Upper lobe of left lung (tissue), 6 donors: ENCODE measurements at regions not wholly inside any gene's neighbourhood (a gene's known extent, or its start where the extent isn't known, plus 50 kb on each side); places are given as distances from the start of the nearest gene placed in this dataset.

Experiments used
- ATAC-seq, 2 donors: fragments of 200-7000 bp; cut with Tn5 transposase; one replicate each; pipeline ENCODE4 v1.9.1; 2022; ENCODE audit warnings: mild to moderate bottlenecking in 2 of 2, moderate library complexity in 2 of 2; ENCODE audit not compliant: low FRiP score in 2 of 2
- DNase-seq, 2 donors: peaks; one replicate each; pipeline ENCODE4 v3.0.0-alpha.2; 2019 to 2020
- H3K27ac ChIP-seq, 4 donors: fragments of 200-600 bp; sonication (generic); one replicate each; pipeline ENCODE4 v1.5.1; 2016 to 2019
- H3K27me3 ChIP-seq, 4 donors: fragments of 200-600 bp; sonication (generic); one replicate each; pipeline ENCODE4 v1.5.1; 2017 to 2019
- H3K36me3 ChIP-seq, 4 donors: fragments of 200-600 bp; sonication (generic); one replicate each; pipeline ENCODE4 v1.5.1; 2016 to 2019
- H3K4me1 ChIP-seq, 4 donors: fragments of 200-600 bp; sonication (generic); one replicate each; pipeline ENCODE4 v1.5.1; 2018 to 2019
- H3K4me3 ChIP-seq, 4 donors: fragments of 200-600 bp; sonication (generic); one replicate each; pipeline ENCODE4 v1.5.1; 2017 to 2019; ENCODE audit warnings: mild to moderate bottlenecking in 2 of 4, moderate library complexity in 1 of 4
- H3K9me3 ChIP-seq, 4 donors: fragments of 200-600 bp; sonication (generic); one replicate each; pipeline ENCODE4 v1.5.1; 2018 to 2019
- CTCF ChIP-seq, 6 experiments: fragments of 450-650 bp in 4 of 6; fragments of 200-600 bp in 2 of 6; sonication (generic) in 2 of 6; IDR thresholded peaks; one replicate each; pipeline ENCODE4 v1.5.1; 2016 to 2019; ENCODE audit warnings: antibody characterized with exemption in 6 of 6
- EP300 ChIP-seq, 4 donors: sonication (generic); formaldehyde crosslinking; IDR thresholded peaks; one replicate each; pipeline ENCODE4 v1.5.1; 2017; ENCODE audit warnings: antibody characterized with exemption in 4 of 4, control low read depth in 2 of 4
- POLR2A ChIP-seq, 4 donors: fragments of 450-650 bp; IDR thresholded peaks; one replicate each; pipeline ENCODE4 v1.5.1; 2016 to 2017; ENCODE audit warnings: antibody characterized with exemption in 4 of 4, mild to moderate bottlenecking in 2 of 4
- POLR2AphosphoS5 ChIP-seq, 2 donors: sonication (generic); formaldehyde crosslinking; IDR thresholded peaks; one replicate each; pipeline ENCODE4 v1.5.1; 2017; ENCODE audit warnings: antibody characterized with exemption in 2 of 2
- WGBS, 2 donors: methylation state at CpG; one replicate each; pipeline ENCODE4 v1.1.5; 2017 to 2018; 5-methylcytosine and 5-hydroxymethylcytosine counted together
- donor health status: DM: no; HTN: no; CAD: no; lungs with moderate emphysema.
- donor health status: DM: no; HTN: yes; CAD: no; lungs with severe emphysema.

GRCh38 chr14:86305058-86305457 lies 775.1 kb downstream of the FLRT2 start:
- Histone ChIP-seq H3K4me1 (no peaks in the 10 kb centered on the region), H3K9me3 (no peaks in the 10 kb centered on the region), H3K4me3 (no peak overlapping the region), H3K27ac (no peak overlapping the region), H3K36me3 (no peaks in the 10 kb centered on the region), H3K27me3 (no peaks in the 10 kb centered on the region)
- ATAC-seq (no peak), DNase-seq (no peak)
- WGBS, 2 donors: 76 to 78% methylated on average over 2 of the region's 2 CpGs
- TF ChIP-seq EP300 (IDR thresholded peaks at IDR 0.05) (no peak), POLR2AphosphoS5 (IDR thresholded peaks at IDR 0.05) (no peak), POLR2A (IDR thresholded peaks at IDR 0.05) (no peak), CTCF (IDR thresholded peaks at IDR 0.05) (no peak)

GRCh38 chr14:86299994-86300393 lies 770.0 kb downstream of the FLRT2 start:
- H3K4me3 ChIP-seq: no peak overlapping the region
- no peaks in the 10 kb centered on the region for H3K4me1 ChIP-seq
- 80 to 86% methylated on average over 3 of the region's 3 CpGs for WGBS, 2 donors
- no peak overlapping the region for H3K27ac ChIP-seq
- H3K36me3 ChIP-seq: no peaks in the 10 kb centered on the region
- no peaks in the 10 kb centered on the region for H3K27me3 ChIP-seq
- ATAC-seq (no peak), DNase-seq (no peak)
- TF ChIP-seq CTCF (IDR thresholded peaks at IDR 0.05) (no peak), POLR2AphosphoS5 (IDR thresholded peaks at IDR 0.05) (no peak), EP300 (IDR thresholded peaks at IDR 0.05) (no peak), POLR2A (IDR thresholded peaks at IDR 0.05) (no peak)
- no peaks in the 10 kb centered on the region for H3K9me3 ChIP-seq

GRCh38 chr14:86296173-86296572 lies 766.2 kb downstream of the FLRT2 start:
- DNase-seq (no peak), ATAC-seq (no peak)
- no peaks in the 10 kb centered on the region for H3K27me3 ChIP-seq
- TF ChIP-seq CTCF (IDR thresholded peaks at IDR 0.05): no peak
- TF ChIP-seq POLR2A (IDR thresholded peaks at IDR 0.05): no peak
- no peak for TF ChIP-seq EP300 (IDR thresholded peaks at IDR 0.05)
- TF ChIP-seq POLR2AphosphoS5 (IDR thresholded peaks at IDR 0.05): no peak
- no peak overlapping the region for H3K27ac ChIP-seq
- no peaks in the 10 kb centered on the region for H3K36me3 ChIP-seq
- no peaks in the 10 kb centered on the region for H3K9me3 ChIP-seq
- no peak overlapping the region for H3K4me3 ChIP-seq
- no peaks in the 10 kb centered on the region for H3K4me1 ChIP-seq
- 94 to 97% methylated on average over 1 of the region's 1 CpG for whole genome bisulfite sequencing, 2 donors

- TF ChIP-seq POLR2AphosphoS5 (IDR thresholded peaks at IDR 0.05) (no peak), POLR2A (IDR thresholded peaks at IDR 0.05) (no peak), CTCF (IDR thresholded peaks at IDR 0.05) (no peak), EP300 (IDR thresholded peaks at IDR 0.05) (no peak)
- DNase-seq (no peak), ATAC-seq (no peak)
- Histone ChIP-seq H3K4me3 (no peak overlapping the region), H3K36me3 (no peaks in the 10 kb centered on the region), H3K27me3 (no peaks in the 10 kb centered on the region), H3K27ac (no peak overlapping the region), H3K4me1 (no peaks in the 10 kb centered on the region), H3K9me3 (no peaks in the 10 kb centered on the region)
- WGBS, 2 donors: 85 to 93% methylated on average over 2 of the region's 2 CpGs
Measured at GRCh38 chr14:86288336-86288735, 758.4 kb downstream of the FLRT2 start.

GRCh38 chr14:86279405-86279804 lies 749.5 kb downstream of the FLRT2 start:
- no peak for ATAC-seq
- Histone ChIP-seq H3K27ac (no peak overlapping the region), H3K4me1 (no peaks in the 10 kb centered on the region), H3K9me3 (peaks cover 0 to 4% (median 0%) of the 10 kb centered on the region in 4 donors), H3K4me3 (no peak overlapping the region), H3K27me3 (no peaks in the 10 kb centered on the region), H3K36me3 (no peaks in the 10 kb centered on the region)
- TF ChIP-seq EP300 (IDR thresholded peaks at IDR 0.05) (no peak), CTCF (IDR thresholded peaks at IDR 0.05) (no peak), POLR2A (IDR thresholded peaks at IDR 0.05) (no peak), POLR2AphosphoS5 (IDR thresholded peaks at IDR 0.05) (no peak)
- 75 to 80% methylated on average over 3 of the region's 3 CpGs for WGBS, 2 donors
- no peak for DNase-seq
